H9 (cell line): ENCODE measurements at regions not wholly inside any gene's neighbourhood (a gene's known extent, or its start where the extent isn't known, plus 50 kb on each side); places are given as distances from the start of the nearest gene placed in this dataset.

ENCODE experiments used
- DNase-seq: peaks from one replicate; pipeline ENCODE4 v3.0.0-alpha.2; 2017
- H2AFZ ChIP-seq: one replicate; pipeline ENCODE4 v1.6.1; 2013; ENCODE audit warnings: mild to moderate bottlenecking, low read length, control low read depth, moderate library complexity
- H2AK5ac ChIP-seq: 2 replicates; pipeline ENCODE4 v1.6.1; 2013; ENCODE audit warnings: low read length, control low read depth, mixed read lengths; ENCODE audit not compliant: insufficient read length
- H2BK120ac ChIP-seq: one replicate; pipeline ENCODE4 v1.6.1; 2013; ENCODE audit warnings: low read depth, mild to moderate bottlenecking, low read length, control low read depth, inconsistent platforms; ENCODE audit not compliant: poor library complexity, severe bottlenecking
- H2BK12ac ChIP-seq: 2 replicates; pipeline ENCODE4 v1.6.1; 2013; ENCODE audit warnings: low read length, control low read depth, mixed read lengths, low read depth; ENCODE audit not compliant: insufficient read length
- H2BK15ac ChIP-seq: 2 replicates; pipeline ENCODE4 v1.6.1; 2013; ENCODE audit warnings: low read depth, low read length, control low read depth
- H2BK20ac ChIP-seq: one replicate; pipeline ENCODE4 v1.6.1; 2013; ENCODE audit warnings: low read depth, mild to moderate bottlenecking, low read length, control low read depth, inconsistent platforms; ENCODE audit not compliant: poor library complexity, severe bottlenecking
- H2BK5ac ChIP-seq: 2 replicates; pipeline ENCODE4 v1.6.1; 2013; ENCODE audit warnings: low read length, control low read depth, mixed read lengths; ENCODE audit not compliant: insufficient read length
- H3K14ac ChIP-seq: 2 replicates; pipeline ENCODE4 v1.6.1; 2013; ENCODE audit warnings: low read length, control low read depth; ENCODE audit not compliant: insufficient read depth
- H3K18ac ChIP-seq: 2 replicates; pipeline ENCODE4 v1.6.1; 2013; ENCODE audit warnings: low read depth, mild to moderate bottlenecking, mixed read lengths, low read length, control low read depth; ENCODE audit not compliant: insufficient read length
- H3K23ac ChIP-seq: 2 replicates; pipeline ENCODE4 v1.6.1; 2013; ENCODE audit warnings: low read length, control low read depth, mixed read lengths, low read depth; ENCODE audit not compliant: insufficient read length
- H3K23me2 ChIP-seq: 2 replicates; pipeline ENCODE4 v1.6.1; 2013; ENCODE audit warnings: low read depth, mild to moderate bottlenecking, mixed read lengths, low read length, control low read depth; ENCODE audit not compliant: insufficient read length, poor library complexity, severe bottlenecking
- H3K27ac ChIP-seq: 2 replicates; pipeline ENCODE4 v1.5.1; 2013; ENCODE audit warnings: low read length, control low read depth, mixed read lengths, low read depth; ENCODE audit not compliant: insufficient read length
- H3K27me3 ChIP-seq: 2 replicates; pipeline ENCODE4 v1.6.1; 2013; ENCODE audit warnings: low read length, control low read depth, inconsistent platforms; ENCODE audit not compliant: insufficient read depth
- H3K4ac ChIP-seq: 2 replicates; pipeline ENCODE4 v1.6.1; 2013; ENCODE audit warnings: low read depth, mild to moderate bottlenecking, control low read depth, inconsistent platforms, low read length, moderate library complexity
- H3K4me1 ChIP-seq: 2 replicates; pipeline ENCODE4 v1.6.1; 2013; ENCODE audit warnings: low read length, control low read depth, inconsistent platforms; ENCODE audit not compliant: insufficient read depth
- H3K4me2 ChIP-seq: 2 replicates; pipeline ENCODE4 v1.6.1; 2013; ENCODE audit warnings: low read length, control low read depth, mixed read lengths; ENCODE audit not compliant: insufficient read length, insufficient read depth
- H3K56ac ChIP-seq: 2 replicates; pipeline ENCODE4 v1.6.1; 2013; ENCODE audit warnings: low read depth, mild to moderate bottlenecking, mixed read lengths, low read length, control low read depth; ENCODE audit not compliant: insufficient read length
- H3K79me1 ChIP-seq: 2 replicates; pipeline ENCODE4 v1.6.1; 2013; ENCODE audit warnings: low read depth, mild to moderate bottlenecking, moderate library complexity, low read length, control low read depth, inconsistent platforms; ENCODE audit not compliant: insufficient read depth, poor library complexity, severe bottlenecking
- H3K79me2 ChIP-seq: 2 replicates; pipeline ENCODE4 v1.6.1; 2013; ENCODE audit warnings: low read length, control low read depth, inconsistent platforms; ENCODE audit not compliant: insufficient read depth
- H3K9ac ChIP-seq: 2 replicates; pipeline ENCODE4 v1.6.1; 2013; ENCODE audit warnings: low read length, control low read depth, mixed read lengths; ENCODE audit not compliant: insufficient read length; ENCODE audit errors: extremely low read depth
- H3K9me3 ChIP-seq: one replicate; pipeline ENCODE4 v1.6.1; 2013; ENCODE audit warnings: low read depth, low read length, inconsistent platforms; ENCODE audit not compliant: control insufficient read depth
- H3T11ph ChIP-seq: one replicate; pipeline ENCODE4 v1.6.1; 2013; ENCODE audit warnings: mild to moderate bottlenecking, low read length, control low read depth, inconsistent platforms
- H4K20me1 ChIP-seq: one replicate; pipeline ENCODE4 v1.6.1; 2013; ENCODE audit not compliant: control insufficient read depth, insufficient read length, insufficient read depth
- H4K5ac ChIP-seq: 2 replicates; pipeline ENCODE4 v1.6.1; 2013; ENCODE audit warnings: low read depth, mild to moderate bottlenecking, mixed read lengths, low read length, control low read depth; ENCODE audit not compliant: insufficient read length
- H4K8ac ChIP-seq: replicated peaks from 2 replicates; pipeline ENCODE4 v1.6.1; 2013; ENCODE audit warnings: low read length, control low read depth, mixed read lengths, low read depth; ENCODE audit not compliant: insufficient read length
- H4K91ac ChIP-seq: 2 replicates; pipeline ENCODE4 v1.6.1; 2013; ENCODE audit warnings: low read depth, mild to moderate bottlenecking, moderate library complexity, mixed read lengths, low read length, control low read depth; ENCODE audit not compliant: insufficient read length
- H3K27ac Mint-ChIP-seq, 3 experiments: 2 replicates in 2 of 3; 3 replicates in 1 of 3; pipeline ENCODE4 v1.8.0; 2020 to 2021; ENCODE audit warnings: mixed read lengths in 3 of 3, mild to moderate bottlenecking in 1 of 3, moderate library complexity in 1 of 3
- H3K27me3 Mint-ChIP-seq: 2 replicates; pipeline ENCODE4 v1.8.0; 2021; ENCODE audit warnings: low read depth, mild to moderate bottlenecking, moderate library complexity, mixed read lengths
- H3K36me3 Mint-ChIP-seq, 3 experiments: 2 replicates in 2 of 3; 3 replicates in 1 of 3; pipeline ENCODE4 v1.8.0; 2020 to 2021; ENCODE audit warnings: low read depth in 3 of 3, mixed read lengths in 3 of 3; ENCODE audit not compliant: insufficient read depth in 1 of 3
- H3K4me1 Mint-ChIP-seq, 2 experiments: 2 replicates each; pipeline ENCODE4 v1.8.0; 2020; ENCODE audit warnings: mixed read lengths in 2 of 2
- H3K4me3 Mint-ChIP-seq, 2 experiments: 2 replicates in 1 of 2; 3 replicates in 1 of 2; pipeline ENCODE4 v1.8.0; 2020 to 2021; ENCODE audit warnings: mild to moderate bottlenecking in 2 of 2, mixed read lengths in 2 of 2, moderate library complexity in 1 of 2
- H3K9me3 Mint-ChIP-seq, 2 experiments: 2 replicates in 1 of 2; 3 replicates in 1 of 2; pipeline ENCODE4 v1.8.0; 2020; ENCODE audit warnings: mild to moderate bottlenecking in 2 of 2, mixed read lengths in 2 of 2, moderate library complexity in 1 of 2
- WGBS: extraction: QIAGEN DNeasy Blood & Tissue Kit; methylation state at CpG from one replicate; pipeline ENCODE4 v1.1.7; 2013; ENCODE audit warnings: missing lambda C conversion rate, low lambda C conversion rate, mixed read lengths; ENCODE audit not compliant: insufficient read length; ENCODE audit errors: extremely low coverage; 5-methylcytosine and 5-hydroxymethylcytosine counted together
- TF ChIP-seq, protein P1 (sequence below): fragments of 200-600 bp; sonication (generic); conservative IDR thresholded peaks from 3 replicates; pipeline ENCODE4 v1.8.0; 2021; ENCODE audit warnings: antibody characterized with exemption, mild to moderate bottlenecking

DNA sequence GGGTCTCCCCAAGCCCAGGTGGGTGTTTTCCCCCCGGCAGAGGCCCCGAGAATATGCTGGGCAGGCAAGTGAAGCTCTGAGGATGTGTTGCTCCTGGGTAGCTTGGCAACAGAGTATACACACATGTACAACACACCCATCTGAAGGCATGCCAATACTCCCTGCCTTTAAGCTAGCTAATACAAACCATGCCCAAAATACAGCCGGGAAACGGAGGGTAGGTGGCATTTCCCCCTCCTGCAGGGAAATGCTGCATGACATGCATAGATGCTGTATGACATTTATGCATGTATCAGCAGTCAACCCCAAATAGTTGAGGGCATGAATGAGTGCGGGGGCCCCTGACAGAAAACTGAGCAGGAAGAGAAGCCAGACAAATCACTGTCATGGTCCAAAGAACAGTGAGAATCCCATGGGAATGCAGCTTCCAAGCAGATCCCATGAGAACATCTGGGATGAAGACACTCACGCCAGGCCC is 614.1 kb downstream of the EBF1 start:
- Histone ChIP-seq H2AFZ (no peak overlapping the region), H4K20me1 (no peaks in the 10 kb centered on the region), H2BK15ac (no peak overlapping the region), H2AK5ac (no peak overlapping the region), H3K56ac (no peak overlapping the region), H3K4me2 (no peak overlapping the region), H3K27me3 (no peaks in the 10 kb centered on the region), H4K91ac (no peak overlapping the region), H3K4me1 (no peaks in the 10 kb centered on the region; the same call in none of the 2 replicates), H2BK20ac (no peak overlapping the region), H2BK5ac (no peak overlapping the region), H3K27ac (no peak overlapping the region), H3K79me1 (no peaks in the 10 kb centered on the region), H2BK12ac (no peak overlapping the region), H3K9me3 (no peaks in the 10 kb centered on the region), H3K23ac (no peak overlapping the region), H3K18ac (no peak overlapping the region), H3K4ac (no peak overlapping the region), H4K8ac (no peak overlapping the region), H2BK120ac (no peak overlapping the region), H4K5ac (no peak overlapping the region), H3K79me2 (no peaks in the 10 kb centered on the region), H3K14ac (no peak overlapping the region), H3T11ph (no peak overlapping the region), H3K23me2 (no peaks in the 10 kb centered on the region), H3K9ac (no peak overlapping the region)
- WGBS = no CpG with 5 or more reads among the region's 6 CpGs
- no peak overlapping the region for H3K4me3 Mint-ChIP-seq
- peaks cover 0 to 5% (median 0%) of the 10 kb centered on the region in 3 experiments; a peak in 1 of 7 replicates for H3K36me3 Mint-ChIP-seq
- TF ChIP-seq, protein P1, sequence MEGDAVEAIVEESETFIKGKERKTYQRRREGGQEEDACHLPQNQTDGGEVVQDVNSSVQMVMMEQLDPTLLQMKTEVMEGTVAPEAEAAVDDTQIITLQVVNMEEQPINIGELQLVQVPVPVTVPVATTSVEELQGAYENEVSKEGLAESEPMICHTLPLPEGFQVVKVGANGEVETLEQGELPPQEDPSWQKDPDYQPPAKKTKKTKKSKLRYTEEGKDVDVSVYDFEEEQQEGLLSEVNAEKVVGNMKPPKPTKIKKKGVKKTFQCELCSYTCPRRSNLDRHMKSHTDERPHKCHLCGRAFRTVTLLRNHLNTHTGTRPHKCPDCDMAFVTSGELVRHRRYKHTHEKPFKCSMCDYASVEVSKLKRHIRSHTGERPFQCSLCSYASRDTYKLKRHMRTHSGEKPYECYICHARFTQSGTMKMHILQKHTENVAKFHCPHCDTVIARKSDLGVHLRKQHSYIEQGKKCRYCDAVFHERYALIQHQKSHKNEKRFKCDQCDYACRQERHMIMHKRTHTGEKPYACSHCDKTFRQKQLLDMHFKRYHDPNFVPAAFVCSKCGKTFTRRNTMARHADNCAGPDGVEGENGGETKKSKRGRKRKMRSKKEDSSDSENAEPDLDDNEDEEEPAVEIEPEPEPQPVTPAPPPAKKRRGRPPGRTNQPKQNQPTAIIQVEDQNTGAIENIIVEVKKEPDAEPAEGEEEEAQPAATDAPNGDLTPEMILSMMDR = no peak
- H3K27ac Mint-ChIP-seq = no peak overlapping the region
- no peak for DNase-seq
- H3K9me3 Mint-ChIP-seq = no peaks in the 10 kb centered on the region; a peak in 1 of 5 replicates
- H3K4me1 Mint-ChIP-seq = peaks cover 19 to 20% of the 10 kb centered on the region in 2 experiments
- no peaks in the 10 kb centered on the region; the same call in none of the 2 replicates for H3K27me3 Mint-ChIP-seq
